ENCODE measurements at regions not wholly inside any gene's neighbourhood (a gene's known extent, or its start where the extent isn't known, plus 50 kb on each side); places are given as distances from the start of the nearest gene placed in this dataset.

DNA sequence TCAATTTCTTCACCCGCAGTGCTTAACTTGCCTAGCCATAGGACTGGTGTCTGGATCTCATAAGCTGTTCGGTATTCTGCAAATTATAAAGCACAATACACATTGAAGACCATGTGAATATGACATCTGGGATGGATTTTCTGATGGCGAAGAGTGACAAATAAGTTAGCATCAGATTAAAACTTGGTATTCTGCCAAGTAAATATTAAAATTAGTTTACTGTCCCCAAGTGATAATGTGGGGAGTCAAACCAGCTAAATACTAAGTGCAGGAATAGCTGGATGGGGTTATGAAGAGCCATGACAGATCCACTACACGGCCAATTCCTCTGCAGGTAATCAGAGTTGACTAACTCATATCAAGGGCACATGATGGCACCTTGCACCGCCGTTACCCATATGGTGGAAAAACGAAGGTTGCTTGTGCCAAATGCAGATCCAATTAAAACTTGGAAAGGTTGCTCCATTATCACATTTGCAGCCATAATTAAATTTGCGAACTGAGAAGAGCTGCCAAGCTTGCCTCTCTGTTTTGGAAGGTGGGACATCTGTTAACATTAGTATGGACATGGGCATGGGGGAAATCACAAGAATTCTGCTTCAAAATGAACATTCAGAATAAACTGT is 114.9 kb upstream of the TOM1L1 start:
- Histone ChIP-seq H3K4me3 (no peak overlapping the region), H3K36me3 (no peaks in the 10 kb centered on the region), H3K27me3 (no peaks in the 10 kb centered on the region), H3K9me3 (no peaks in the 10 kb centered on the region), H3K27ac (no peak overlapping the region), H3K4me1 (no peaks in the 10 kb centered on the region)
- intact Hi-C loops (cut with DNase I): no loop called here
- ATAC-seq (no peak), DNase-seq (no peak)
- 83% methylated on average over 6 of the region's 8 CpGs for WGBS (ENCODE audit: insufficient coverage, low coverage, low lambda C conversion rate, missing lambda C conversion rate)
- no peak for TF ChIP-seq POLR2A (IDR thresholded peaks at IDR 0.05)
- TF ChIP-seq, protein P1, sequence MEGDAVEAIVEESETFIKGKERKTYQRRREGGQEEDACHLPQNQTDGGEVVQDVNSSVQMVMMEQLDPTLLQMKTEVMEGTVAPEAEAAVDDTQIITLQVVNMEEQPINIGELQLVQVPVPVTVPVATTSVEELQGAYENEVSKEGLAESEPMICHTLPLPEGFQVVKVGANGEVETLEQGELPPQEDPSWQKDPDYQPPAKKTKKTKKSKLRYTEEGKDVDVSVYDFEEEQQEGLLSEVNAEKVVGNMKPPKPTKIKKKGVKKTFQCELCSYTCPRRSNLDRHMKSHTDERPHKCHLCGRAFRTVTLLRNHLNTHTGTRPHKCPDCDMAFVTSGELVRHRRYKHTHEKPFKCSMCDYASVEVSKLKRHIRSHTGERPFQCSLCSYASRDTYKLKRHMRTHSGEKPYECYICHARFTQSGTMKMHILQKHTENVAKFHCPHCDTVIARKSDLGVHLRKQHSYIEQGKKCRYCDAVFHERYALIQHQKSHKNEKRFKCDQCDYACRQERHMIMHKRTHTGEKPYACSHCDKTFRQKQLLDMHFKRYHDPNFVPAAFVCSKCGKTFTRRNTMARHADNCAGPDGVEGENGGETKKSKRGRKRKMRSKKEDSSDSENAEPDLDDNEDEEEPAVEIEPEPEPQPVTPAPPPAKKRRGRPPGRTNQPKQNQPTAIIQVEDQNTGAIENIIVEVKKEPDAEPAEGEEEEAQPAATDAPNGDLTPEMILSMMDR (IDR thresholded peaks at IDR 0.05): no peak

DNA sequence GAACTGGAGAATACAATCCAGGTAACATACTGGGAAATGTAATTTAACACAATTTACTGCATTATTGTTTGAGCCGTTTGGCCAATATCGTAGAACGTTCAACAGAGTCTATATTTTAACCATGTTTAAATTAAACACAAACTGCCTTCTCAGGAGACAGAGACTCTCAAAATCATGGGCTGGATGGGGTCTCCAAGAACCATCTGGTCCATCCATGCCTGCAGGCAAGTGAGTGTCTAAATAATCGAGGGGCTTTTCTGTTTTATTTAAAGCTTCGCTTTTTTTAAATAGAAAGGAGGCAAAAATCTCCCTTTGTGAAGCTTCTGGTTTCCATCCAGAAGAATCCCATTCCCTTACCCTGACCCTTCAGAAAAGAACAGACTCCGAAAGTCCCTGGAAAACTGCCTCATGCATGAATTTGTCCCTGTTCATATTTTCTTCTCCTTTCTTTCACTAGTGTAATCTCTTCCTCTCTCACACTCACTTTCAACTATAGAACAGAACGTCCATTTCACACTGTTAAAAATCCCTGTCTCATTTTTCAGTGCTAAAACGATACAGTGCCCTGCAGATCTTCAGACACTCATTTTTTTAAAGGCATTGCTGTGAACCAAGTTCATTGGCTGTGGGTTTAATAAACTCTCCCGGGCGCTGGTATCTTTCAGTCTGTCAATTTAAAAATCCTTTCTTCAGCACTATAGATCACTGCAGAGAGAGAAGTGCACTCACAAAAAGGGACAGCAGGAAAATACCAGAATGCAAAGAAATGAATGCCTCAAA is 111.4 kb upstream of the TOM1L1 start:
- WGBS (ENCODE audit: insufficient coverage, low coverage, low lambda C conversion rate, missing lambda C conversion rate): 57% methylated on average over 9 of the region's 10 CpGs
- DNase-seq (no peak), ATAC-seq (no peak)
- no peak overlapping the region for H3K27ac ChIP-seq
- H3K4me3 ChIP-seq: no peak overlapping the region
- H3K9me3 ChIP-seq: no peaks in the 10 kb centered on the region
- no peaks in the 10 kb centered on the region for H3K36me3 ChIP-seq
- H3K4me1 ChIP-seq: no peaks in the 10 kb centered on the region
- intact Hi-C loops (cut with DNase I): no loop called here
- no peaks in the 10 kb centered on the region for H3K27me3 ChIP-seq
- TF ChIP-seq, protein P1 (IDR thresholded peaks at IDR 0.05): no peak
- no peak for TF ChIP-seq POLR2A (IDR thresholded peaks at IDR 0.05)

DNA sequence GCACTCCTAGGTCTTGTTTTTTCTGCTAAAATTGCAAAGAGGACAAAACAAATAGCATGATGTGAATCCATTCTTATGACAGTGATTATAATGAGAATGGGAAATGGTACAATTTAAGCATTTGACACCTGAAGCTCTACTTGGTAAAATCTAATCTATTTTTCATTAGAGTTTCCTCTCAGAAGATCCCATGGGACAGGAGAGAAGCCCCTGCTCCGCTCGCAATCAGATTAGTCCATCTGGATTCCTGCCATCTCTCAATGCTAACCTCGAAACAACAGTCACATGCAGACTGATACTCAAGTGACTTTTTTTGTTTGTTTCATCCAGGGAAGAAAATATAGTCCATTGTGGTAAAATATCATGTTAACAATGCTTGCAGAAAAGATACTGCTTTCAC is 107.4 kb upstream of the TOM1L1 start:
- H3K36me3 ChIP-seq: no peaks in the 10 kb centered on the region
- DNase-seq: no peak
- intact Hi-C loops (cut with DNase I): no loop called here
- no peaks in the 10 kb centered on the region for H3K9me3 ChIP-seq
- no peak for ATAC-seq
- no peaks in the 10 kb centered on the region for H3K27me3 ChIP-seq
- H3K4me3 ChIP-seq: no peak overlapping the region
- TF ChIP-seq, protein P1 (IDR thresholded peaks at IDR 0.05): no peak
- WGBS (ENCODE audit: insufficient coverage, low coverage, low lambda C conversion rate, missing lambda C conversion rate): 80% methylated on average over 3 of the region's 3 CpGs
- H3K27ac ChIP-seq: no peak overlapping the region
- H3K4me1 ChIP-seq: no peaks in the 10 kb centered on the region

DNA sequence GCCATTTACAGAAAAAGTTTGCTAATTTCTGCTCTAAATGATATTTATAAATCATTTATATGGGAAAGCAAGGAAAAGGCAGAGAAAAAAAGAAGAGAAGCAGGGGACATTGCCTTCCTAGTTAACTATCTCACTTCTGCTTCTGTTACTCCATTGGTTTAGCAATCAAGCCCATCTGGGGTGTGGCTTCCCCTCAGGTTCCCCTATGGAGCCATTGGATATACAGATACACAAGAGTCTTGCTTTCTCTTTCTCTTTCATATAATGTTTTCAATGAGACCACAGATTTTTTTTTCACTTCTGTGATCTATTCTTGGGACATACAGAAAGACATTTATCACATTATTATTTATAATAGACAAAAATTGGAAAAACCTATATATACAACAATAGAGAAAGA is 105.6 kb upstream of the TOM1L1 start:
- DNase-seq: no peak
- Histone ChIP-seq H3K9me3 (no peaks in the 10 kb centered on the region), H3K27me3 (no peaks in the 10 kb centered on the region), H3K4me3 (no peak overlapping the region), H3K4me1 (no peaks in the 10 kb centered on the region), H3K27ac (no peak overlapping the region), H3K36me3 (no peaks in the 10 kb centered on the region)
- no peak for ATAC-seq
- TF ChIP-seq, protein P1 (IDR thresholded peaks at IDR 0.05): no peak
- no peak for TF ChIP-seq POLR2A (IDR thresholded peaks at IDR 0.05)
- intact Hi-C loops (cut with DNase I): no loop called here

Measured in right lobe of liver (tissue), 6 donors.